Calu3 (cell line): ENCODE measurements at regions not wholly inside any gene's neighbourhood (a gene's known extent, or its start where the extent isn't known, plus 50 kb on each side); places are given as distances from the start of the nearest gene placed in this dataset.
A peak's percentile ranks its signal among the peaks of the same experiment; 100 is the strongest.
"Not testable (repeated sequence)": the region's sequence is repeated elsewhere in the genome, so short reads cannot be mapped to it uniquely, and the experiment has no call there.

Experiments
- BruUV-seq: library from RNA; stranded (reverse); fragments of 400-500 nt; replicated peaks from 2 replicates; lab custom pipeline; 2021; lab: Mats Ljungman, UMichigan
- CTCF ChIA-PET: fragments of 300-600 bp; sonication (Branson Sonifier 250); formaldehyde crosslinking; loops from one replicate; lab custom pipeline; 2022; ENCODE audit warnings: antibody characterized with exemption; lab: Charles Lee
- DNase-seq: peaks from one replicate; pipeline ENCODE4 v3.0.0; 2022
- H3K27ac Mint-ChIP-seq: one replicate; pipeline ENCODE4 v1.8.0; 2022; ENCODE audit warnings: mixed read lengths; ENCODE audit not compliant: unreplicated experiment
- H3K27me3 Mint-ChIP-seq: one replicate; pipeline ENCODE4 v1.8.0; 2022; ENCODE audit warnings: mixed read lengths; ENCODE audit not compliant: unreplicated experiment
- H3K36me3 Mint-ChIP-seq: one replicate; pipeline ENCODE4 v1.8.0; 2022; ENCODE audit warnings: mild to moderate bottlenecking, moderate library complexity, mixed read lengths; ENCODE audit not compliant: insufficient read depth, unreplicated experiment
- H3K4me1 Mint-ChIP-seq: one replicate; pipeline ENCODE4 v1.8.0; 2022; ENCODE audit warnings: mild to moderate bottlenecking, low read depth, mixed read lengths; ENCODE audit not compliant: unreplicated experiment
- H3K4me3 Mint-ChIP-seq: one replicate; pipeline ENCODE4 v1.8.0; 2022; ENCODE audit warnings: mild to moderate bottlenecking, low read depth, moderate library complexity, mixed read lengths; ENCODE audit not compliant: unreplicated experiment
- H3K9me3 Mint-ChIP-seq: one replicate; pipeline ENCODE4 v1.8.0; 2022; ENCODE audit warnings: low read depth, mixed read lengths; ENCODE audit not compliant: unreplicated experiment
- CTCF ChIP-seq: fragments of 200-600 bp; IDR thresholded peaks from one replicate; pipeline ENCODE4 v1.8.0; 2022; ENCODE audit warnings: antibody characterized with exemption; ENCODE audit not compliant: unreplicated experiment
- intact Hi-C: fragments of 100-400 bp; cut with micrococcal nuclease; formaldehyde crosslinking; loops from one replicate; pipeline ENCODE4 v1.10.0; 2022; ENCODE audit not compliant: unreplicated experiment

GRCh38 chr9:90517103-90517502, 125.5 kb downstream of the DIRAS2 start:
- intact Hi-C loops, result no loop called here
- H3K36me3 Mint-ChIP-seq, result peaks cover 5% of the 10 kb centered on the region
- peak; percentile 21 for DNase-seq
- no peak overlapping the region for H3K4me3 Mint-ChIP-seq
- no peaks in the 10 kb centered on the region for H3K9me3 Mint-ChIP-seq
- H3K4me1 Mint-ChIP-seq, result peaks cover 24% of the 10 kb centered on the region
- TF ChIP-seq CTCF, result no peak
- BruUV-seq, result no TSS peak
- H3K27ac Mint-ChIP-seq, result peak overlapping the region; percentile 65
- CTCF ChIA-PET, result no interaction called here
- no peaks in the 10 kb centered on the region for H3K27me3 Mint-ChIP-seq

DNA sequence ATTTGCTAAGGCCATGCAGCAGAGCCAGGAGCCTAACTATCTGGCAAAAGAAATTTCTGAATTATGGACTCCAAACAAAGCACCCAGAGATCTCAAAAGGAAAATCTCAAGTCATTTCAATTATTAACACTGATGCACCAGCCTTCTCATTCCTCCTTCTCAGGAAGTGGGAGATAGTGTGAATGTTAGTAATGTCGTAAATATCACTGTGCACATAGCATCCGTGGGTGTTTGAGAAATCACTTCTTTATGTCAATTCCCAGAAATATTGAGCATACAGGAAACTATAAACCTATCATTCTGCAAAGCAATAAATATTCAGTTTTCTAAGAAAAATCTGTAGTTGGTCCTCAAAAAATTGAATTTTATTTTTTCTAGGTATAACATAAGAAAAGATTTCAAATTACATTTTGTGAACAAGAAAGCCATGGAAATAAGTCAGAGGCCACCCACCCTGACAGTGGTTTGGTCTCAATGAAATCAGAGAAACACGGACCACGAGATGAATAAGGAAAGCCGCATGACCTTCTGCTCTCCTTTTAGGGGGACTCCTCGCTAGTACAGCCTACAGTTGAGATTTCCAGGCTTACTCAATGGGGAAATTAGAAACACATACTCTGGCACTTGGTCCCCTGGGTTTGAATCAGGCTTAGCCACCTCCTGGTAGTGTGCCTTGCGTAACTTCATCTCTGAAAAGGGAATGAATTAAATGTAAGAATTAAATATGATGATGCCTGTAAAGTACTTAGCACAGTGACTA, 120.6 kb downstream of the DIRAS2 start:
- Mint-ChIP-seq H3K36me3 (peaks cover 4% of the 10 kb centered on the region), H3K27me3 (no peaks in the 10 kb centered on the region), H3K4me1 (peaks cover 6% of the 10 kb centered on the region), H3K27ac (no peak overlapping the region), H3K4me3 (no peak overlapping the region), H3K9me3 (no peaks in the 10 kb centered on the region)
- intact Hi-C loops, result no loop called here
- CTCF ChIA-PET, result no interaction called here
- no TSS peak for BruUV-seq
- no peak for TF ChIP-seq CTCF
- DNase-seq, result no peak

GRCh38 chr9:90523958-90524357, 118.7 kb downstream of the DIRAS2 start:
- no TSS peak for BruUV-seq
- no peaks in the 10 kb centered on the region for H3K27me3 Mint-ChIP-seq
- intact Hi-C loops, result no loop called here
- TF ChIP-seq CTCF, result no peak
- no peak overlapping the region for H3K27ac Mint-ChIP-seq
- no peaks in the 10 kb centered on the region for H3K9me3 Mint-ChIP-seq
- H3K4me3 Mint-ChIP-seq, result no peak overlapping the region
- no peaks in the 10 kb centered on the region for H3K36me3 Mint-ChIP-seq
- no peak for DNase-seq
- CTCF ChIA-PET, result interaction anchor here (0.6 kb wide), 1 partner anchor 23 kb away, joined by 3 read pairs; no protein-coding TSS in a partner anchor
- H3K4me1 Mint-ChIP-seq, result no peaks in the 10 kb centered on the region

DNA sequence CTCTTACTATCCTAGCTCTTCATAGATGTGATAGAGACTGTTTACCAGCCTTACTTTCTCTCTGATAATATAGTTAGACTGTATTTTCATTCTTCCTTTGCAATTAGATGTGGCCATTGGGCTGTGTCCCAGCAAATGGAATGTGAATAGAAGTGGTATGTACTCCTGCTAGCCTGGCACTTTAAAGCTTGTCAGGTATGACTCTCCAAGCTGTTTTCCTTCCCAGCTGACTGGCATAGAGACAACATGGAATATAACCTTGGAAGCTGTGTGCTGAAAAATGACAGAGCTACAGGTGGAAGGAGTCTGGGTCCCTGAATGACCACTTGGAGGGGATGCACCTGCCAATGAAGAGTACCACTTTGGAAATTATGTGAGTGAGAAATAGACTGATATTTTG, 116.2 kb downstream of the DIRAS2 start:
- Mint-ChIP-seq H3K27me3 (no peaks in the 10 kb centered on the region), H3K27ac (no peak overlapping the region), H3K9me3 (no peaks in the 10 kb centered on the region), H3K4me3 (no peak overlapping the region), H3K4me1 (no peaks in the 10 kb centered on the region), H3K36me3 (no peaks in the 10 kb centered on the region)
- TF ChIP-seq CTCF, result no peak
- CTCF ChIA-PET, result interaction anchor here (1.0 kb wide), 1 partner anchor 68 kb away, joined by 3 read pairs; no protein-coding TSS in a partner anchor
- DNase-seq, result no peak
- no TSS peak for BruUV-seq
- intact Hi-C loops, result no loop called here

DNA sequence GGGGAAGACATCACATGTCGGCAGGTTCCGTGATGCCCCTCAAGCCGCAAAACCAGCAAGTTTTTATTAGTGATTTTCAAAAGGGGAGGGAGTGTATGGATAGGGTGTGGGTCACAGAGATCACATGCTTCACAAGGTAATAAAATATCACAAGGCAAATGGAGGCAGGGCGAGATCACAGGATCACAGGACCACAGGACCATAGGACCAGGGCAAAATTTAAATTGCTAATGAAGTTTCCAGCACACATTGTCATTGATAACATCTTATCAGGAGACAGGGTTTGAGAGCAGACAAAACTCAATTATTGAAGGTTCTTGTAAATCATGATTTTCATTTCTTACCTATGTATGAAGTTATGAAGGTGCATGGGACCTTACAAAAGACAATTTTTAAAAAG, 106.5 kb downstream of the DIRAS2 start:
- H3K4me3 Mint-ChIP-seq, H3K36me3 Mint-ChIP-seq, H3K9me3 Mint-ChIP-seq, H3K27me3 Mint-ChIP-seq, CTCF ChIA-PET, BruUV-seq, intact Hi-C loops, H3K4me1 Mint-ChIP-seq, DNase-seq, H3K27ac Mint-ChIP-seq: not testable (repeated sequence)
